MM.1S (cell line): ENCODE measurements at regions not wholly inside any gene's neighbourhood (a gene's known extent, or its start where the extent isn't known, plus 50 kb on each side); places are given as distances from the start of the nearest gene placed in this dataset.

ENCODE experiments used
- DNase-seq: peaks from one replicate; pipeline ENCODE4 v3.0.0-alpha.2; 2015
- H2AFZ ChIP-seq: fragments of 300-600 bp; sonication (generic); 2 replicates; pipeline ENCODE4 v1.6.0; 2016; ENCODE audit warnings: antibody characterized with exemption, low read length
- H3F3A ChIP-seq: fragments of 300-600 bp; sonication (generic); 2 replicates; pipeline ENCODE4 v1.6.1; 2016; ENCODE audit warnings: mild to moderate bottlenecking, antibody characterized with exemption, low read length, moderate library complexity, mixed read lengths; ENCODE audit not compliant: insufficient read depth
- H3K27ac ChIP-seq: fragments of 300-600 bp; sonication (generic); 2 replicates; pipeline ENCODE4 v1.5.1; 2016; ENCODE audit warnings: mild to moderate bottlenecking, low read length
- H3K27me3 ChIP-seq: fragments of 300-600 bp; sonication (generic); replicated peaks from 2 replicates; pipeline ENCODE4 v1.6.0; 2016; ENCODE audit warnings: low read length; ENCODE audit not compliant: insufficient read depth
- H3K36me3 ChIP-seq: fragments of 300-600 bp; sonication (generic); replicated peaks from 2 replicates; pipeline ENCODE4 v1.6.1; 2016; ENCODE audit warnings: mild to moderate bottlenecking, low read length, mixed read lengths; ENCODE audit not compliant: insufficient read depth
- H3K4me1 ChIP-seq: fragments of 300-600 bp; sonication (generic); 2 replicates; pipeline ENCODE4 v1.6.1; 2016; ENCODE audit warnings: low read length, mixed read lengths
- H3K4me2 ChIP-seq: fragments of 300-600 bp; sonication (generic); 2 replicates; pipeline ENCODE4 v1.6.0; 2016; ENCODE audit warnings: low read depth, low read length
- H3K4me3 ChIP-seq: fragments of 300-600 bp; sonication (generic); 2 replicates; pipeline ENCODE4 v1.5.1; 2016; ENCODE audit warnings: low read length, mixed read lengths
- H3K79me2 ChIP-seq: fragments of 300-600 bp; sonication (generic); 2 replicates; pipeline ENCODE4 v1.6.1; 2016; ENCODE audit warnings: mixed run types, low read length, mixed read lengths
- H3K9ac ChIP-seq: fragments of 300-600 bp; sonication (generic); 2 replicates; pipeline ENCODE4 v1.6.1; 2016; ENCODE audit warnings: low read length, mixed read lengths
- H3K9me2 ChIP-seq: fragments of 300-600 bp; sonication (generic); replicated peaks from 2 replicates; pipeline ENCODE4 v1.6.1; 2016; ENCODE audit warnings: mild to moderate bottlenecking, low read length, mixed read lengths; ENCODE audit not compliant: insufficient read depth
- H3K9me3 ChIP-seq: fragments of 300-600 bp; sonication (generic); replicated peaks from 2 replicates; pipeline ENCODE4 v1.6.1; 2016; ENCODE audit warnings: mild to moderate bottlenecking, low read length, mixed read lengths; ENCODE audit not compliant: insufficient read depth
- H4K20me1 ChIP-seq: fragments of 300-600 bp; sonication (generic); 2 replicates; pipeline ENCODE4 v1.6.1; 2016; ENCODE audit warnings: mild to moderate bottlenecking, low read length, moderate library complexity, mixed read lengths; ENCODE audit not compliant: insufficient read depth
- CTCF ChIP-seq: fragments of 300-600 bp; sonication (generic); IDR thresholded peaks from 2 replicates; pipeline ENCODE4 v1.5.1; 2016; ENCODE audit warnings: antibody characterized with exemption, low read length, mixed read lengths
- EZH2 ChIP-seq: fragments of 300-600 bp; sonication (generic); optimal IDR thresholded peaks from 2 replicates; pipeline ENCODE3; 2017; ENCODE audit warnings: low read depth, mild to moderate bottlenecking, antibody characterized with exemption, low read length, mixed read lengths
- EZH2phosphoT487 ChIP-seq: fragments of 300-600 bp; sonication (generic); IDR thresholded peaks from 2 replicates; pipeline ENCODE4 v1.6.1; 2018; ENCODE audit warnings: antibody characterized with exemption, low read length

- Histone ChIP-seq H2AFZ (no peak overlapping the region; the same call in 1 of the 2 replicates), H3K27ac (no peak overlapping the region), H3K4me2 (no peak overlapping the region), H3K9ac (no peak overlapping the region), H3K9me2 (no peaks in the 10 kb centered on the region), H3K4me3 (no peak overlapping the region), H3K36me3 (no peaks in the 10 kb centered on the region), H3K9me3 (no peaks in the 10 kb centered on the region), H3K79me2 (no peaks in the 10 kb centered on the region), H3K4me1 (peaks cover 22% of the 10 kb centered on the region), H3F3A (peaks cover 19% of the 10 kb centered on the region; the same call in 1 of the 2 replicates), H4K20me1 (no peaks in the 10 kb centered on the region), H3K27me3 (no peaks in the 10 kb centered on the region)
- TF ChIP-seq CTCF, result no peak
- no peak for TF ChIP-seq EZH2phosphoT487
- no peak for TF ChIP-seq EZH2
- no peak for DNase-seq
Measured at GRCh38 chr7:26001662-26002244, 150.2 kb upstream of the NFE2L3 start.

GRCh38 chr7:26005683-26006410, 146.2 kb upstream of the NFE2L3 start:
- Histone ChIP-seq H3K4me2 (no peak overlapping the region), H3K9me3 (no peaks in the 10 kb centered on the region), H3K36me3 (no peaks in the 10 kb centered on the region)

GRCh38 chr7:26006426-26006825, 145.6 kb upstream of the NFE2L3 start:
- Histone ChIP-seq H3F3A (peaks cover 22% of the 10 kb centered on the region), H3K79me2 (no peaks in the 10 kb centered on the region), H3K27ac (no peak overlapping the region), H3K9me2 (no peaks in the 10 kb centered on the region), H2AFZ (no peak overlapping the region), H3K9ac (no peak overlapping the region), H3K9me3 (no peaks in the 10 kb centered on the region), H3K36me3 (no peaks in the 10 kb centered on the region), H3K4me1 (peaks cover 18% of the 10 kb centered on the region), H4K20me1 (no peaks in the 10 kb centered on the region), H3K4me2 (no peak overlapping the region), H3K27me3 (no peaks in the 10 kb centered on the region), H3K4me3 (no peak overlapping the region)
- TF ChIP-seq EZH2phosphoT487, result no peak
- no peak for TF ChIP-seq CTCF
- TF ChIP-seq EZH2, result no peak
- DNase-seq, result no peak

More at GRCh38 chr7:26005683-26006410, 146.2 kb upstream of the NFE2L3 start:
- H2AFZ ChIP-seq, result no peak overlapping the region
- no peak overlapping the region for H3K9ac ChIP-seq
- TF ChIP-seq EZH2 (no peak), EZH2phosphoT487 (no peak), CTCF (no peak)
- H3K79me2 ChIP-seq, result no peaks in the 10 kb centered on the region
- no peak overlapping the region for H3K4me3 ChIP-seq
- H3K4me1 ChIP-seq, result peaks cover 20% of the 10 kb centered on the region
- no peaks in the 10 kb centered on the region for H3K27me3 ChIP-seq
- no peaks in the 10 kb centered on the region for H3K9me2 ChIP-seq
- peaks cover 19% of the 10 kb centered on the region for H3F3A ChIP-seq
- no peak for DNase-seq
- H4K20me1 ChIP-seq, result no peaks in the 10 kb centered on the region
- no peak overlapping the region for H3K27ac ChIP-seq
